ENCODE measurements at regions not wholly inside any gene's neighbourhood (a gene's known extent, or its start where the extent isn't known, plus 50 kb on each side); places are given as distances from the start of the nearest gene placed in this dataset.

DNA sequence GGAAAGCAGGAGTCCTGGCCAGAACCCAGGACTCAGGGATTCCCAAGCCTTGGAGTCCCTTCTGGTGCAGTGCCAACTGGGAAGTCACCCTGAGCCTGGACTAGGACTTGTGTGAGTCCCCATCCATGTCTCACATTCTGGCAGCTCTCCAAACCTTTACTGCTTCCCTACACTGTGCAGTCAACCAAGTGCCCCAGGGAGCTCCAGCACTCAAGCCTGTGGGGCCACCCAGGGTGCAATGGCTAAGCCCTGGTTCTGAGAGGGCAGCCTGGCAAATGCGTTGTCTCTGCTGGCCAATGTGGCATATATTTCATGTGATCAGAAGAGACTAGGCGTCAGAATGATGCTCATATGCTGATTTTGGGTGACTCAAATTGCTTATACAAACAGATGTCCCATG lies 223.4 kb downstream of the SP3 start:
- no peak for TF ChIP-seq POLR2A (IDR thresholded peaks at IDR 0.05)
- TF ChIP-seq, protein P1, sequence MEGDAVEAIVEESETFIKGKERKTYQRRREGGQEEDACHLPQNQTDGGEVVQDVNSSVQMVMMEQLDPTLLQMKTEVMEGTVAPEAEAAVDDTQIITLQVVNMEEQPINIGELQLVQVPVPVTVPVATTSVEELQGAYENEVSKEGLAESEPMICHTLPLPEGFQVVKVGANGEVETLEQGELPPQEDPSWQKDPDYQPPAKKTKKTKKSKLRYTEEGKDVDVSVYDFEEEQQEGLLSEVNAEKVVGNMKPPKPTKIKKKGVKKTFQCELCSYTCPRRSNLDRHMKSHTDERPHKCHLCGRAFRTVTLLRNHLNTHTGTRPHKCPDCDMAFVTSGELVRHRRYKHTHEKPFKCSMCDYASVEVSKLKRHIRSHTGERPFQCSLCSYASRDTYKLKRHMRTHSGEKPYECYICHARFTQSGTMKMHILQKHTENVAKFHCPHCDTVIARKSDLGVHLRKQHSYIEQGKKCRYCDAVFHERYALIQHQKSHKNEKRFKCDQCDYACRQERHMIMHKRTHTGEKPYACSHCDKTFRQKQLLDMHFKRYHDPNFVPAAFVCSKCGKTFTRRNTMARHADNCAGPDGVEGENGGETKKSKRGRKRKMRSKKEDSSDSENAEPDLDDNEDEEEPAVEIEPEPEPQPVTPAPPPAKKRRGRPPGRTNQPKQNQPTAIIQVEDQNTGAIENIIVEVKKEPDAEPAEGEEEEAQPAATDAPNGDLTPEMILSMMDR (IDR thresholded peaks at IDR 0.05), result no peak
